D721Med (cell line): ENCODE measurements at regions not wholly inside any gene's neighbourhood (a gene's known extent, or its start where the extent isn't known, plus 50 kb on each side); places are given as distances from the start of the nearest gene placed in this dataset.

ENCODE experiments used
- DNase-seq: peaks from one replicate; pipeline ENCODE4 v3.0.0; 2011; ENCODE audit warnings: low spot score; ENCODE audit not compliant: insufficient read length
- FAIRE-seq: peaks from 2 replicates; lab custom pipeline; 2011; peaks lifted over from hg19 to GRCh38; lab: Jason Lieb, UNC
- CTCF ChIP-seq: IDR thresholded peaks from 2 replicates; pipeline ENCODE4 v1.5.1; 2012; ENCODE audit warnings: mild to moderate bottlenecking, control low read depth; ENCODE audit not compliant: insufficient read depth; ENCODE audit errors: missing control alignments

DNA sequence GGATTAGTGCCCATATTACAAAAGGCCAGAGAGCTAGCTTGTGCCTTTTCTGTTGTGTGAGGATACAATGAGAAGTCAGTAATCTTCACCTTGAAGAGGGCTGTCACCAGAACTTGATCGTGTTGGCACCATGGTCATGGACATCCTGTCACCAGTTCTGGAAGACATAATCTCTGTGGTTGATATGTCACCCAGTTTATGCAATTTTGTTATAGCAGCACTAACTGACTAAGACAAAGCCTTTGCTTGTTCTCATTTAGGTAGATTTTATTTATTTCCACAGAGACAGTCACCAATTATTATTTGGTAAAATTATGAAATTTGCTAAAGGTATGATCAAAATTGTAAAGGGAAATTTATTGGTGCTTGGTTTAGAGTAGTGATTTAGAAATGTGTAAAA, 308.8 kb upstream of the CPXCR1 start:
- DNase-seq: no peak
- FAIRE-seq: no peak
- TF ChIP-seq CTCF: no peak

DNA sequence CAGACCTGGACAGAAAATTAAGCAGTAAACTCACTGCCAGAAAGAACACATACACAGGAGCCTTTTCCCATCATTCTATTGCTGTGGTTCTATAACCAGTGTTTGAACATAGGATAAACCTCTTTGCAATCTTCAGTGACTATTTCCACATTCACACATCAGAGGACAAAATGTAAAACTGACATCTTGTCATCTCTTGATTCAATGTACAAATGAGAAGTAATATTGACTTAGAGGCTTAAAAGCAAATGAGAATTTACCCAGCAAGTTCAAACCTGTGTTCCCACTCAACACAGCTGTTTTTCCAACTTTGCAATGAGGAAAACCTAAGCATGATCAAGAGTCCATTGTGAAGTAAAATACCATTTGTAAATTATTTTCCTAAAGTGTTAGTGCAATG, 307.1 kb upstream of the CPXCR1 start:
- TF ChIP-seq CTCF: no peak
- no peak for DNase-seq
- no peak for FAIRE-seq
